HEK293T (cell line): ENCODE measurements at regions not wholly inside any gene's neighbourhood (a gene's known extent, or its start where the extent isn't known, plus 50 kb on each side); places are given as distances from the start of the nearest gene placed in this dataset.
"Not testable (repeated sequence)": the region's sequence is repeated elsewhere in the genome, so short reads cannot be mapped to it uniquely, and the experiment has no call there.

ENCODE experiments used
- CTCF ChIA-PET: fragments of 350-600 bp; formaldehyde crosslinking; extraction: SDS; loops from one replicate; lab custom pipeline; 2021; ENCODE audit warnings: antibody characterized with exemption, inconsistent platforms; lab: Yijun Ruan, JAX
- POLR2A ChIA-PET: fragments of 350-600 bp; formaldehyde crosslinking; extraction: SDS; loops from one replicate; lab custom pipeline; 2020; ENCODE audit warnings: antibody characterized with exemption, inconsistent platforms; lab: Yijun Ruan, JAX
- DNase-seq: peaks from one replicate; pipeline ENCODE4 v3.0.0; 2012; ENCODE audit warnings: mixed read lengths; ENCODE audit errors: extremely low spot score
- ARNT ChIP-seq: fragments of 450-650 bp; IDR thresholded peaks from 2 replicates; pipeline ENCODE4 v1.6.1; 2017; ENCODE audit warnings: mild to moderate bottlenecking
- BHLHE40 ChIP-seq: fragments of 450-650 bp; IDR thresholded peaks from 2 replicates; pipeline ENCODE4 v1.6.1; 2016; ENCODE audit warnings: mild to moderate bottlenecking, moderate library complexity, borderline replicate concordance
- CTBP1 ChIP-seq: fragments of 450-650 bp; IDR thresholded peaks from 2 replicates; pipeline ENCODE4 v1.6.1; 2016; ENCODE audit warnings: borderline replicate concordance
- ELF4 ChIP-seq: fragments of 450-650 bp; IDR thresholded peaks from 2 replicates; pipeline ENCODE4 v1.6.1; 2017; ENCODE audit warnings: antibody characterized with exemption
- FOXA1 ChIP-seq: fragments of 450-650 bp; IDR thresholded peaks from 2 replicates; pipeline ENCODE4 v1.6.1; 2016; ENCODE audit warnings: mild to moderate bottlenecking
- FOXK2 ChIP-seq: fragments of 450-650 bp; IDR thresholded peaks from 2 replicates; pipeline ENCODE4 v1.6.1; 2016; ENCODE audit warnings: mild to moderate bottlenecking
- FOXM1 ChIP-seq: fragments of 450-650 bp; IDR thresholded peaks from 2 replicates; pipeline ENCODE4 v1.6.1; 2017; ENCODE audit warnings: mild to moderate bottlenecking, borderline replicate concordance
- HDGF ChIP-seq: fragments of 450-650 bp; IDR thresholded peaks from 2 replicates; pipeline ENCODE4 v1.6.1; 2017; ENCODE audit warnings: antibody characterized with exemption, borderline replicate concordance
- L3MBTL2 ChIP-seq: fragments of 450-650 bp; conservative IDR thresholded peaks from 2 replicates; pipeline ENCODE4 v1.6.1; 2016; ENCODE audit warnings: mild to moderate bottlenecking
- LEF1 ChIP-seq: fragments of 450-650 bp; IDR thresholded peaks from 2 replicates; pipeline ENCODE4 v1.6.1; 2017; ENCODE audit warnings: mild to moderate bottlenecking, borderline replicate concordance
- NFRKB ChIP-seq: fragments of 450-650 bp; IDR thresholded peaks from 2 replicates; pipeline ENCODE4 v1.6.1; 2016; ENCODE audit warnings: mild to moderate bottlenecking, moderate library complexity
- PKNOX1 ChIP-seq: fragments of 450-650 bp; IDR thresholded peaks from 2 replicates; pipeline ENCODE4 v1.6.1; 2016
- SP1 ChIP-seq: fragments of 450-650 bp; IDR thresholded peaks from 2 replicates; pipeline ENCODE4 v1.6.1; 2017
- SUZ12 ChIP-seq: fragments of 450-650 bp; IDR thresholded peaks from 2 replicates; pipeline ENCODE4 v1.6.1; 2016; ENCODE audit warnings: mild to moderate bottlenecking
- TARDBP ChIP-seq: fragments of 450-650 bp; IDR thresholded peaks from 2 replicates; pipeline ENCODE4 v1.6.1; 2016
- ZNF384 ChIP-seq: fragments of 450-650 bp; IDR thresholded peaks from 2 replicates; pipeline ENCODE4 v1.6.1; 2016

DNA sequence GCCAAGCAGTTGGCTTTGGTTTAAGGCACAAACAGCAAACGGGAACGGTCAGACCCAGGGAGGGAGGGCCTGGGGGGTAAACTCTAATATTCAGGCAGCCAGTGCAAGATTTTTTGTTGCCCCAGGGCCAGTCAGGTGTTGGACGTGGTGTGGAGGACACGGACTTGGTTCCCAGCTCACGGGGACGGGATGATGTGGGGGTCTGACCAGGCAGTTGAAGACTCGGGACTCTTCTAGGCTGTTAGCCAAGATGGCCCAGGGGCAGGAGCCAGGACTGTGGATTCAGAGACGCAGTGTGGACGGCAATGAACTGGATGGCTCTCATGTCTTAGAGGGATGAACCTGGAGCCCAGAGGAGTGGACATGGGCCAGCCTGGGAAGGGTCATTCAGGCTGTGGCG lies 169.2 kb downstream of the C9orf50 start:
- no peak for TF ChIP-seq FOXA1
- CTCF ChIA-PET: no interaction called here
- no peak for DNase-seq
- POLR2A ChIA-PET: interaction anchor here (0.8 to 1.1 kb wide), 2 partner anchors 9 to 32 kb away, joined by 3 to 4 read pairs; no protein-coding TSS in a partner anchor

GRCh38 chr9:129451089-129451656 lies 169.7 kb downstream of the C9orf50 start:
- TF ChIP-seq ZNF384 (no peak), FOXK2 (no peak), BHLHE40 (no peak), SUZ12 (no peak), LEF1 (no peak), HDGF (no peak), ARNT (no peak), FOXM1 (no peak), TARDBP (no peak), ELF4 (no peak), PKNOX1 (no peak), SP1 (no peak), FOXA1 (no peak), L3MBTL2 (no peak), CTBP1 (no peak), NFRKB (no peak)
- DNase-seq: no peak
- POLR2A ChIA-PET: interaction anchor here (0.8 to 1.1 kb wide), 2 partner anchors 9 to 32 kb away, joined by 3 to 4 read pairs; no protein-coding TSS in a partner anchor
- CTCF ChIA-PET: no interaction called here

DNA sequence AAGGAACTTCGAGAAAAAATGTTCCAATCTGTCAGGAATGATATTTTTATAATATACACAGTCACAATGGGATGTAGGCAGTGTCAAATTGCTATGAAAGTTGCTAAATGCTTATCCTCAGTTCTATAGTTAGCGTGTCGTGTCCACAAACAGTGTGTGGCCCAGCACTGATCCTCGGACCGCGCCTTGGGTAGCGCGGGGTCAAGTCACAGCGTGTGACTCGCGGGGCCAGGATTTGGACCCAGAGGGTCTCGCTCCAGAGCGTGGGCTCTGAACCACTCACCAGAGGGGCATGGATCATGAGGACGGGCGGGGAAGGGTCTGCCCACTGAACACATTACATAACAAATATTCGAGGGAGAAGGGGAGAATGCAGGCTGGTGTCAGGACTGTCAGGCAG lies 171.8 kb downstream of the C9orf50 start:
- ChIA-PET POLR2A (no interaction called here), CTCF (interaction anchor here (0.6 kb wide), 1 partner anchor 318 kb away, joined by 3 read pairs; no protein-coding TSS in a partner anchor)
- no peak for TF ChIP-seq ELF4
- TF ChIP-seq ZNF384: no peak
- TF ChIP-seq SUZ12: no peak
- no peak for TF ChIP-seq SP1
- TF ChIP-seq FOXM1: no peak
- no peak for TF ChIP-seq HDGF
- TF ChIP-seq FOXK2: no peak
- no peak for TF ChIP-seq NFRKB
- TF ChIP-seq PKNOX1: no peak
- no peak for TF ChIP-seq L3MBTL2
- TF ChIP-seq BHLHE40: no peak
- no peak for TF ChIP-seq TARDBP
- no peak for TF ChIP-seq FOXA1
- TF ChIP-seq ARNT: no peak
- TF ChIP-seq LEF1: no peak
- TF ChIP-seq CTBP1: no peak
- DNase-seq: no peak

DNA sequence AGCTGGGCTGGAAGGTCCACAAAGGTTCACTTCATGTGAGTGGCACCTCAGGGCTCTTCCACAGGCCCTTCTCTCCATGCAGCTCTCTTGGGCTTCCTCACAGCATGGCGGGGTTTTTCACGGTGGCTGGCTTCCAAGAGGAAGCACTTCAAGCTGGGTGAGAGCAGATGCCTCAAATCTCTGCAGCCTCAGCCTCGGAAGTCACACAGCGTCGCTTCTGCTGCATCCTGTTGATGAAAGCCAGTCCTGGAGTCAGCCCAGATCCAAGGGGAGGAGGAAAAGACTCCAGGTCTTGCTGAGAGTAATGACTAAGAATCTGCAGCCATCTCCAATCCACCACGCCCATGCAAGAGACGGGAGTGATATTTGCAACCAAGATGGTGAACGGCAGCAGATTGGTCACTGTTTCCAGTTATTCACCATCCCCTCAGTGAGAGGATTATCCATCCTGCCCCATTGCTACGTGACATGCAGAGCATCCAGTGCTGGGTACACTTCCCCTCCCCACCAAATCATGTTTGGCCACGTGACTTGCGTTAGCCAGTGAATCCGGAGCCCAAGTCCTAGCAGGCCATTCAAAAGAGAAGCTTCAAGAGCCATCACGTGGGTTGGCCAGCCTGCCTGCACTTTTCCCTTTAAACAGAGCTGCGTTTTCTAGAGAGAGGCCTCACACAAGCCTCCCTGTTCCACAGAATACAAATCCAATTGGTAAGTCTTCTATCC lies 173.9 kb downstream of the C9orf50 start:
- CTCF ChIA-PET: no interaction called here
- POLR2A ChIA-PET: no interaction called here
- TF ChIP-seq CTBP1: no peak
- no peak for TF ChIP-seq FOXA1
- no peak for TF ChIP-seq ZNF384
- no peak for TF ChIP-seq PKNOX1
- no peak for TF ChIP-seq L3MBTL2
- no peak for TF ChIP-seq TARDBP
- TF ChIP-seq SP1: no peak
- no peak for TF ChIP-seq LEF1
- no peak for TF ChIP-seq SUZ12
- no peak for TF ChIP-seq BHLHE40
- no peak for TF ChIP-seq HDGF

GRCh38 chr9:129445794-129446306 lies 175.1 kb downstream of the C9orf50 start:
- ChIA-PET CTCF (interaction anchor here (0.6 kb wide), 1 partner anchor 44 kb away, joined by 3 read pairs; no protein-coding TSS in a partner anchor), POLR2A (no interaction called here)
- no peak for TF ChIP-seq HDGF
- TF ChIP-seq TARDBP: no peak
- no peak for DNase-seq

More for the DNA sequence above, 173.9 kb downstream of the C9orf50 start:
- no peak for DNase-seq

GRCh38 chr9:129443515-129444164 lies 177.3 kb downstream of the C9orf50 start:
- POLR2A ChIA-PET: interaction anchor here (0.6 kb wide), 1 partner anchor 40 kb away, joined by 3 read pairs; no protein-coding TSS in a partner anchor
- DNase-seq, CTCF ChIA-PET: not testable (repeated sequence)
